RWPE1 (cell line): ENCODE measurements at regions not wholly inside any gene's neighbourhood (a gene's known extent, or its start where the extent isn't known, plus 50 kb on each side); places are given as distances from the start of the nearest gene placed in this dataset.

Experiments
- CTCF ChIA-PET: fragments of 350-600 bp; sonication (Branson Sonifier 250); formaldehyde crosslinking; extraction: SDS; loops from one replicate; lab custom pipeline; 2021; lab: Yijun Ruan, JAX
- POLR2A ChIA-PET: fragments of 400-600 bp; formaldehyde crosslinking; extraction: SDS; loops from one replicate; lab custom pipeline; 2020; ENCODE audit warnings: antibody characterized with exemption; ENCODE audit not compliant: low non-redundant PET; lab: Yijun Ruan, JAX
- DNase-seq: peaks from one replicate; pipeline ENCODE4 v3.0.0; 2012; ENCODE audit warnings: low spot score
- H3K27ac ChIP-seq: fragments of 450-650 bp; 2 replicates; pipeline ENCODE4 v1.5.1; 2017
- TF ChIP-seq, protein P1 (sequence below): fragments of 450-650 bp; conservative IDR thresholded peaks from 2 replicates; pipeline ENCODE4 v1.5.1; 2017; ENCODE audit warnings: low read depth, mild to moderate bottlenecking

DNA sequence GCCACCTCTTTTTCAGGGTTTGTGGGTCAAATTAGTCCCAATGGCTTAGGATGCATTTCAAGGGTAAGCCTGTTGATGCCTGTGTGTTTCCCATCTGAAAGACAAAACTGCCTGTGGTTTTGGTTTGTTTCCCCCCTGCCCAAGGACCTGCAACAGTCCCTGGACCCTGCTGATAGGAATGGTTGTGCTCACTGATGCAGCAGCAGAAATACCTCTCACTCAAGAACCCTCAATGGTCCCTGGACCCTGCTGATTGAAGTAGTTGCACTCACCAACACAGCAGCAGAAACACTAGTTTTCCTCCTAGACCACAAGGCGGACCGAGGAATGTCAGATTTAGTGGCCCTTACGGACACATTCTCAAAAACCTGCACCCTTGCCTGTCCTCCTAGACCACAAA is 386.9 kb downstream of the NUP35 start:
- TF ChIP-seq, protein P1, sequence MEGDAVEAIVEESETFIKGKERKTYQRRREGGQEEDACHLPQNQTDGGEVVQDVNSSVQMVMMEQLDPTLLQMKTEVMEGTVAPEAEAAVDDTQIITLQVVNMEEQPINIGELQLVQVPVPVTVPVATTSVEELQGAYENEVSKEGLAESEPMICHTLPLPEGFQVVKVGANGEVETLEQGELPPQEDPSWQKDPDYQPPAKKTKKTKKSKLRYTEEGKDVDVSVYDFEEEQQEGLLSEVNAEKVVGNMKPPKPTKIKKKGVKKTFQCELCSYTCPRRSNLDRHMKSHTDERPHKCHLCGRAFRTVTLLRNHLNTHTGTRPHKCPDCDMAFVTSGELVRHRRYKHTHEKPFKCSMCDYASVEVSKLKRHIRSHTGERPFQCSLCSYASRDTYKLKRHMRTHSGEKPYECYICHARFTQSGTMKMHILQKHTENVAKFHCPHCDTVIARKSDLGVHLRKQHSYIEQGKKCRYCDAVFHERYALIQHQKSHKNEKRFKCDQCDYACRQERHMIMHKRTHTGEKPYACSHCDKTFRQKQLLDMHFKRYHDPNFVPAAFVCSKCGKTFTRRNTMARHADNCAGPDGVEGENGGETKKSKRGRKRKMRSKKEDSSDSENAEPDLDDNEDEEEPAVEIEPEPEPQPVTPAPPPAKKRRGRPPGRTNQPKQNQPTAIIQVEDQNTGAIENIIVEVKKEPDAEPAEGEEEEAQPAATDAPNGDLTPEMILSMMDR: no peak
- POLR2A ChIA-PET: no interaction called here
- no peak for DNase-seq
- no peak overlapping the region for H3K27ac ChIP-seq
- CTCF ChIA-PET: no interaction called here

DNA sequence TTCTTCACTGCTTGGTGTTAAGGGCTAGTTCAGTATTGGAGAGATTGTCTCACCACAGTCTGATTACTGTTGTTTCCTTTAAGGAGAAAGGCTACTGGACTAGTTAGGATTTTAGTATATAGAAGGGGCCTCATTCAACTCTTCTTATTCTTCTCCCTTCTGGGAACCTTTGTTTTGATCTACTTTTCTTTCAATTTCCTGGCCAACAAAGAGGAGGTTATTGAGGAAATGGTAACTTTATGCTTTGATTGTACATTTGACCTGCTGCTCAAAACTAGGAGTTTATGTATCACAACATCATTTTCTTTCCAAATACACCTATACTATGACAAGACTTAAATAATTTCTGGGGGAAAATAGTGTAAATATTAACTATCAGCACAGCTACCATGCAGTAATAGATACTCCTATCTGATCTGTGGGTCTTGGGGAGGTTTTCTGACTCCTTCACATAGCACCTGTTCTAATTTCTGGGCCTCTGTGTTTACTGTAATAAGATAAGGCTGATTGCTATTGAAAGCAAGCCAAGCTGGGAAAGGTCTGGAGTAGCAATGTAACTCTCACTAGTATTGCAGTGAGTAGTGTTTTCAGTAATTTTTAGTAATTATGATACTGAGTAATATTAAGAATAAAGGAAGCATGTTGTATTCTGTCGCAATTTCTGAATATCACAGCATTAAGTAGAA is 395.3 kb downstream of the NUP35 start:
- ChIA-PET CTCF (no interaction called here), POLR2A (no interaction called here)
- DNase-seq: no peak
- TF ChIP-seq, protein P1: no peak
- no peak overlapping the region for H3K27ac ChIP-seq

DNA sequence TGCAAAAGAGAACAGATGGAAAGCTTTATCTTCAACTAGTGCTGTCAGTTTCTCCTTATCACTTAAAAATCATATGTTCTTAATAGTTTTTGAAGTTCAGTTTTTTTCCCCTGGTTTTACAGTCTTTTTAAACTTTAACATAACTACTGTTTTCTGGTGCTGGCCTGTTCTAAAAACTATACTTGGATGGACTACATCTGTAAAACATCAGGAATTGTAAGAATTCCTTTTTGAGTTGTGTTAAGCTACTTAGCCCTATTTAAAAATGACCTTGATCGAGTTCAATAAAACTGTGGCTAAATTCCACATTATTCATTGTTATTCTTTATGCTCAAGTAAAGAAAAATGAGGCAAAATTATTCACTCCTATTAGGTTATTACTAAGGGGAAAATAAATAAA is 397.7 kb downstream of the NUP35 start:
- DNase-seq: no peak
- TF ChIP-seq, protein P1: no peak
- no peak overlapping the region for H3K27ac ChIP-seq
- CTCF ChIA-PET: no interaction called here
- POLR2A ChIA-PET: no interaction called here

DNA sequence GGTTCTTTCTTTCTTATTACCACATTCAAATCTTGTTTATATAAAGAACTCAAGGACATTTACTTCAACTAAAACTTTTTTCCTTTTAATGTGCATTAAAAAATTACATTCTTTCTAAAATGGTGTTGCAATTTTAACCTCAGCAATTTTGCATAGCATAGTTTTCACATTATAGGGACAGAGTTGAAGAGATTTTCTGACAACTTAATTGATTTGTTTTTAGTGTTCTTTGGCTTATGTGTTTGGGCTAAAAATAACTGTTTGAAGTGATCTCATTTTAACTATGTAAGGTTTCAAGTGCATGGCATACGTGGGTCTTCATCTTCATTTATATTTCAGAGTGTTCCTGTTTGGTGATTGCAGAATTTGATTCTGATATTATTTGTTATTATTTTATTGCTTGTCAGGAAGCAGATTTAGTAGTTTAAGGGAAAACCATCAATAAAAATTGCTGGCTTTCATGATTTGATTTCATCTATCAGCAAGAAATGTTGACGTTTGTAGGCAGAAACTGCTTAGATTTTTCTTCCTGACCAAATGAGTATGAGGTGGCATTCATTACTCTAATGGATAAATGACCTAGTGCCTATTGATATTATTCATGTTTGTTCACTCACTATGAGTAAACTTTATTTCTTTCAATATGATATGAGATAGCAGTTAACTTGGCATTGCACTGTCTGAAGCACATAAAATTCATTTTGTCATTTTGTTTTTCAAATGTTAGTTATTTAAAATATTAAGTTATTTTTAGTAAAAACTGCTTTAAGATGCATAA is 398.4 kb downstream of the NUP35 start:
- CTCF ChIA-PET: no interaction called here
- no peak for DNase-seq
- H3K27ac ChIP-seq: no peak overlapping the region
- POLR2A ChIA-PET: no interaction called here
- TF ChIP-seq, protein P1: no peak

DNA sequence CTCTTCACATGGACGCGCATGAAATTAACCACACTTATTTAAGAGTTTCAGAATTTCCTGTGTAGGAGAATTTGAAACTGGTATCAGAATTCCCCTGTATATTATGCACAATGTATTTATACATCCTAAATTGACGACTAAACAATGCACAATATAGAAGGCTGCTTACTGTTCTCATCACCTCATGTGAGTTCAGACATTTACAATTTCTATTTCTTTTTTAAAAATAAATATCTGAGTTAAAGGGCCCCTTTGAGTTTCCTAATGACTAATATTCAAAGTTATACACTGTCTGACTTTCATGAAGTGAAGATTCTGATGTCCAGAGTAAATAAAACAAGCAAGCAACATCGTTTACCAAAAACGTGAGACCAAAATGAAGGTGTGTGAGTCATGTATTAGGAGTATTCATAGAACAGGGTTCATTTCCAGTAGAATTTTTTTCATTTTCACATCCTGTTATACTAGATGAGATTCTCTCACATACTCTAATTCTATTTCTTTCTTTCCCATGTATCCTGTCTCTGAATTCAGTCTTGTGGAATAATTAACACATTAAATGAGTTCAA is 406.2 kb downstream of the NUP35 start:
- no peak overlapping the region for H3K27ac ChIP-seq
- ChIA-PET POLR2A (no interaction called here), CTCF (no interaction called here)
- TF ChIP-seq, protein P1: no peak
- no peak for DNase-seq

DNA sequence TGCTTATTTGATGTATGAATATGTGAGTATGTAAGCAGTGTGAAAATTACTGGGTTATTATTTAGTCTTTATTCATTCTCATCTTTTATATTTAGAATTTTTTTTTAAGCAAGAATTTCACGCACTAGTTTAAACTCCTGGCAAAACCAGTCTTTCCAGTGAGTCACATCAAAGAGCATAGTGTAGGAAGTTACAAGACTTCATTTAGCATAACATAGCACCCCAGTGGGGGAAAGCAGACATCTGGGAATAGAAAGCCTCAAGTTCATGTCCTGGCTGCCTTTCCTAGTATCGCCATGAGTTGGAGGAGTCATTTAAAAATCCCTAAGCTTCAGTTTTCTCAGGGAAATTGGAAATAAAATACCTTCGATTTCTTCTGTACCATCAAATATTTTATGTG is 408.3 kb downstream of the NUP35 start:
- DNase-seq: peak; percentile 17
- TF ChIP-seq, protein P1: no peak
- ChIA-PET POLR2A (no interaction called here), CTCF (interaction anchor here (0.8 kb wide), 1 partner anchor 1655 kb away, joined by 3 read pairs; no protein-coding TSS in a partner anchor)
- H3K27ac ChIP-seq: no peak overlapping the region
